Keratinocyte (primary cell): ENCODE measurements at regions not wholly inside any gene's neighbourhood (a gene's known extent, or its start where the extent isn't known, plus 50 kb on each side); places are given as distances from the start of the nearest gene placed in this dataset.

ENCODE experiments used
- CTCF ChIP-seq, 3 experiments: IDR thresholded peaks in 1 of 3; conservative IDR thresholded peaks in 1 of 3; optimal IDR thresholded peaks in 1 of 3; 2 replicates in 2 of 3; 3 replicates in 1 of 3; pipeline versions ENCODE3 to v1.5.1; 2011; ENCODE audit warnings: low read length in 3 of 3, mild to moderate bottlenecking in 3 of 3, moderate library complexity in 2 of 3, control low read depth in 1 of 3, inconsistent platforms in 1 of 3; ENCODE audit not compliant: insufficient read depth in 2 of 3; ENCODE audit errors: extremely low read depth in 1 of 3
- EZH2 ChIP-seq: IDR thresholded peaks from one replicate; pipeline ENCODE4 v1.6.1; 2012; ENCODE audit warnings: inconsistent platforms, mild to moderate bottlenecking, low read length, moderate library complexity

DNA sequence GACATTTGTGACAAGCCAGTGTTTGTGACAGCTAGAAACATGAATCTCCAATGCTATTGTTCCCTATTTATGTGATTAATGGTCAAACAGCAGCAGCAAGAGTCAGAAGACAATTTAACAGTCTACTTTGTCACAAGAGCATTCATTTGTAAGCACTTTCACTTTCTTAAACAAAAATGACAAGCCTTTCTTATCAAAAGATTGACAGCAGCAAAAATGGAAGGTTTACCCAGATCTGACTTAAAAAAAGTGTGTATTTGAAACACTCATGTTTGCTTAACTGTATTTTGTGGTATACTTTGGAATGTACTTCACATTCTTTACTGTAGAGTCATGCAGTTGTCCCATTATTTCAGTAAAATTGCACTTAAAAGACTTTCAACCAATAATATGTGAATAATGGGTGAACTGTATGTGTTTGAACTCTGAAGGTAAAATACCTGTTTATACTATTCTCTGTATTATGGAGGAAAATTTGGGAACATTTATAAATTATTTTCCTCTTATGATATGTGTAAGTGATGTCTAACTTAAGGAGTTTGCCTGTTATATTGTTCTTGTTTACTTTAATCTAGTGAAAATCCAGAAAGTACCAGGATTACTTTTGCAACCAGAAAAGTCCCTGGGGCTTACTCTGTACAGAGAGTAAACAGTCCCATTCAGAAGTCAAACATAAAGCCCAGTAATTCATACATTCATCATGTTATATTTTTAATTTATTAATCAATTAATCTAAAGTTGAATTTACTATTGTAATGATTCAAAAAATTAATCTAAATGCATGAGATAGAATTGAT is 314.9 kb upstream of the TRAM1L1 start:
- TF ChIP-seq CTCF (optimal IDR thresholded peaks at IDR 0.05 in 1 of 3, IDR thresholded peaks at IDR 0.05 in 1 of 3, conservative IDR thresholded peaks at IDR 0.05 in 1 of 3; ENCODE audit: extremely low read depth in 1 of 3, insufficient read depth in 2 of 3, low read length in 3 of 3) = no peak
- no peak for TF ChIP-seq EZH2
